Lower lobe of right lung (tissue), 2 donors: ENCODE measurements at regions not wholly inside any gene's neighbourhood (a gene's known extent, or its start where the extent isn't known, plus 50 kb on each side); places are given as distances from the start of the nearest gene placed in this dataset.

Experiments
- ATAC-seq, 2 donors: fragments of 200-7000 bp; cut with Tn5 transposase; one replicate each; pipeline ENCODE4 v1.9.1; 2020 to 2022; ENCODE audit warnings: mild to moderate bottlenecking in 2 of 2, moderate library complexity in 2 of 2
- DNase-seq: peaks from one replicate; pipeline ENCODE4 v3.0.0-alpha.2; 2020
- H3K27ac ChIP-seq: fragments of 200-600 bp; one replicate; pipeline ENCODE4 v1.8.0; 2022
- H3K27me3 ChIP-seq: fragments of 200-600 bp; one replicate; pipeline ENCODE4 v1.8.0; 2022; ENCODE audit warnings: low read depth
- H3K36me3 ChIP-seq: fragments of 200-600 bp; one replicate; pipeline ENCODE4 v1.8.0; 2022; ENCODE audit warnings: mild to moderate bottlenecking
- H3K4me1 ChIP-seq: fragments of 200-600 bp; one replicate; pipeline ENCODE4 v1.8.0; 2022
- H3K4me3 ChIP-seq: fragments of 200-600 bp; one replicate; pipeline ENCODE4 v1.8.0; 2022; ENCODE audit warnings: mild to moderate bottlenecking
- H3K9me3 ChIP-seq: fragments of 200-600 bp; one replicate; pipeline ENCODE4 v1.8.0; 2022
- CTCF ChIP-seq: fragments of 200-600 bp; IDR thresholded peaks from one replicate; pipeline ENCODE4 v1.8.0; 2022; ENCODE audit warnings: antibody characterized with exemption, mild to moderate bottlenecking
- intact Hi-C: fragments of 100-400 bp; cut with DNase I; formaldehyde crosslinking; loops from one replicate; pipeline ENCODE4 v1.11.0; 2022
- donor health status: DM: no; HTN: yes; CAD: no; lungs with severe emphysema.

- H3K27me3 ChIP-seq: no peaks in the 10 kb centered on the region
- no peak for TF ChIP-seq CTCF
- no peak overlapping the region for H3K27ac ChIP-seq
- H3K4me1 ChIP-seq: no peaks in the 10 kb centered on the region
- intact Hi-C loops: no loop called here
- no peak for DNase-seq
- no peak overlapping the region for H3K4me3 ChIP-seq
- H3K36me3 ChIP-seq: no peaks in the 10 kb centered on the region
- ATAC-seq: no peak
- H3K9me3 ChIP-seq: no peaks in the 10 kb centered on the region
Observed at GRCh38 chr16:6165330-6165979, 1067.9 kb upstream of the EEF2KMT start.

GRCh38 chr16:6160871-6161270 lies 1063.3 kb upstream of the EEF2KMT start:
- no peak overlapping the region for H3K4me3 ChIP-seq
- no peaks in the 10 kb centered on the region for H3K27me3 ChIP-seq
- no peaks in the 10 kb centered on the region for H3K4me1 ChIP-seq
- H3K36me3 ChIP-seq: no peaks in the 10 kb centered on the region
- H3K9me3 ChIP-seq: no peaks in the 10 kb centered on the region
- DNase-seq (no peak), ATAC-seq (no peak)
- intact Hi-C loops: no loop called here
- no peak overlapping the region for H3K27ac ChIP-seq
- no peak for TF ChIP-seq CTCF

- intact Hi-C loops: no loop called here
- no peak for DNase-seq
Observed at GRCh38 chr16:6160303-6160702, 1062.7 kb upstream of the EEF2KMT start.

GRCh38 chr16:6157806-6158205 lies 1060.2 kb upstream of the EEF2KMT start:
- H3K4me3 ChIP-seq: no peak overlapping the region
- intact Hi-C loops: no loop called here
- no peak for DNase-seq
- H3K9me3 ChIP-seq: no peaks in the 10 kb centered on the region
- TF ChIP-seq CTCF: no peak
- no peaks in the 10 kb centered on the region for H3K27me3 ChIP-seq
- no peaks in the 10 kb centered on the region for H3K36me3 ChIP-seq
- ATAC-seq: no peak
- no peak overlapping the region for H3K27ac ChIP-seq
- H3K4me1 ChIP-seq: no peaks in the 10 kb centered on the region

More at GRCh38 chr16:6160303-6160702, 1062.7 kb upstream of the EEF2KMT start:
- no peak for ATAC-seq
- H3K27me3 ChIP-seq: no peaks in the 10 kb centered on the region
- no peaks in the 10 kb centered on the region for H3K4me1 ChIP-seq
- no peak overlapping the region for H3K4me3 ChIP-seq
- no peak for TF ChIP-seq CTCF
- H3K9me3 ChIP-seq: no peaks in the 10 kb centered on the region
- no peak overlapping the region for H3K27ac ChIP-seq
- no peaks in the 10 kb centered on the region for H3K36me3 ChIP-seq

- no peak for ATAC-seq
- no peaks in the 10 kb centered on the region for H3K9me3 ChIP-seq
- DNase-seq: no peak
- no peaks in the 10 kb centered on the region for H3K4me1 ChIP-seq
- no peaks in the 10 kb centered on the region for H3K27me3 ChIP-seq
- no peak overlapping the region for H3K4me3 ChIP-seq
- no peaks in the 10 kb centered on the region for H3K36me3 ChIP-seq
- H3K27ac ChIP-seq: no peak overlapping the region
- intact Hi-C loops: no loop called here
- TF ChIP-seq CTCF: no peak
Observed at GRCh38 chr16:6155271-6155670, 1057.7 kb upstream of the EEF2KMT start.
